Activated CD8-positive, alpha-beta memory T cell treated with anti-CD3 and anti-CD28 coated beads, Interleukin-2, amount 10 ng/mL, durations not matched to agents 7 days and 5 days (primary cell): ENCODE measurements at regions not wholly inside any gene's neighbourhood (a gene's known extent, or its start where the extent isn't known, plus 50 kb on each side); places are given as distances from the start of the nearest gene placed in this dataset.

Experiments used
- ATAC-seq: fragments of 150-1000 bp; cut with Tn5 transposase; one replicate; pipeline ENCODE4 v1.10.0; 2021; ENCODE audit warnings: moderate library complexity
- CTCF ChIA-PET: fragments of 350-600 bp; sonication (Branson Sonifier 250); formaldehyde crosslinking; loops from one replicate; lab custom pipeline; 2021; ENCODE audit warnings: antibody characterized with exemption; lab: Charles Lee
- DNase-seq: peaks from one replicate; pipeline ENCODE4 v3.0.0-alpha.2; 2020
- H3K27ac Mint-ChIP-seq: one replicate; pipeline ENCODE4 v1.8.0; 2021; ENCODE audit warnings: mild to moderate bottlenecking, mixed read lengths
- H3K27me3 Mint-ChIP-seq: one replicate; pipeline ENCODE4 v1.8.0; 2021; ENCODE audit warnings: mixed read lengths
- H3K36me3 Mint-ChIP-seq: one replicate; pipeline ENCODE4 v1.8.0; 2021; ENCODE audit warnings: mild to moderate bottlenecking, mixed read lengths
- H3K4me1 Mint-ChIP-seq: one replicate; pipeline ENCODE4 v1.8.0; 2021; ENCODE audit warnings: mixed read lengths
- H3K4me3 Mint-ChIP-seq: one replicate; pipeline ENCODE4 v1.8.0; 2021; ENCODE audit warnings: mild to moderate bottlenecking, moderate library complexity, mixed read lengths
- H3K9me3 Mint-ChIP-seq: one replicate; pipeline ENCODE4 v1.8.0; 2022; ENCODE audit warnings: low read depth, mixed read lengths

GRCh38 chr1:169009666-169010065 is 96.8 kb upstream of the ATP1B1 start:
- ATAC-seq, result no peak
- Mint-ChIP-seq H3K36me3 (no peaks in the 10 kb centered on the region), H3K27me3 (peaks cover 7% of the 10 kb centered on the region), H3K27ac (no peak overlapping the region), H3K9me3 (no peaks in the 10 kb centered on the region), H3K4me1 (peaks cover 4% of the 10 kb centered on the region), H3K4me3 (no peak overlapping the region)
- CTCF ChIA-PET, result interaction anchor here (0.7 kb wide), 1 partner anchor 223 kb away, joined by 3 read pairs; no protein-coding TSS in a partner anchor
- DNase-seq, result no peak

GRCh38 chr1:169012416-169012815 is 94.1 kb upstream of the ATP1B1 start:
- H3K4me1 Mint-ChIP-seq, result peaks cover 4% of the 10 kb centered on the region
- no peaks in the 10 kb centered on the region for H3K9me3 Mint-ChIP-seq
- CTCF ChIA-PET, result no interaction called here
- H3K4me3 Mint-ChIP-seq, result no peak overlapping the region
- H3K27ac Mint-ChIP-seq, result no peak overlapping the region
- DNase-seq (no peak), ATAC-seq (no peak)
- H3K27me3 Mint-ChIP-seq, result peaks cover 3% of the 10 kb centered on the region
- H3K36me3 Mint-ChIP-seq, result no peaks in the 10 kb centered on the region

GRCh38 chr1:169013821-169014220 is 92.7 kb upstream of the ATP1B1 start:
- Mint-ChIP-seq H3K27ac (no peak overlapping the region), H3K4me3 (no peak overlapping the region), H3K4me1 (peaks cover 4% of the 10 kb centered on the region), H3K9me3 (no peaks in the 10 kb centered on the region), H3K27me3 (no peaks in the 10 kb centered on the region), H3K36me3 (no peaks in the 10 kb centered on the region)
- ATAC-seq (no peak), DNase-seq (no peak)
- CTCF ChIA-PET, result no interaction called here

GRCh38 chr1:169015464-169015863 is 91.0 kb upstream of the ATP1B1 start:
- H3K27me3 Mint-ChIP-seq, result peaks cover 3% of the 10 kb centered on the region
- ATAC-seq (no peak), DNase-seq (no peak)
- no peak overlapping the region for H3K4me3 Mint-ChIP-seq
- H3K36me3 Mint-ChIP-seq, result no peaks in the 10 kb centered on the region
- H3K9me3 Mint-ChIP-seq, result no peaks in the 10 kb centered on the region
- peaks cover 4% of the 10 kb centered on the region for H3K4me1 Mint-ChIP-seq
- CTCF ChIA-PET, result no interaction called here
- no peak overlapping the region for H3K27ac Mint-ChIP-seq

GRCh38 chr1:169018751-169019150 is 87.7 kb upstream of the ATP1B1 start:
- Mint-ChIP-seq H3K36me3 (peaks cover 2% of the 10 kb centered on the region), H3K9me3 (no peaks in the 10 kb centered on the region), H3K4me1 (no peaks in the 10 kb centered on the region), H3K27me3 (peaks cover 18% of the 10 kb centered on the region), H3K4me3 (no peak overlapping the region), H3K27ac (no peak overlapping the region)
- DNase-seq (no peak), ATAC-seq (no peak)
- CTCF ChIA-PET, result no interaction called here

- Mint-ChIP-seq H3K4me3 (no peak overlapping the region), H3K36me3 (peaks cover 2% of the 10 kb centered on the region), H3K4me1 (no peaks in the 10 kb centered on the region), H3K27me3 (peaks cover 18% of the 10 kb centered on the region), H3K9me3 (no peaks in the 10 kb centered on the region), H3K27ac (no peak overlapping the region)
- CTCF ChIA-PET, result no interaction called here
- DNase-seq (no peak), ATAC-seq (no peak)
These were observed 87.0 kb upstream of the ATP1B1 start for GRCh38 chr1:169019419-169020058.

- H3K27ac Mint-ChIP-seq, result no peak overlapping the region
- peaks cover 18% of the 10 kb centered on the region for H3K27me3 Mint-ChIP-seq
- H3K4me3 Mint-ChIP-seq, result no peak overlapping the region
- CTCF ChIA-PET, result no interaction called here
- peaks cover 2% of the 10 kb centered on the region for H3K36me3 Mint-ChIP-seq
- ATAC-seq (no peak), DNase-seq (no peak)
- H3K4me1 Mint-ChIP-seq, result no peaks in the 10 kb centered on the region
- H3K9me3 Mint-ChIP-seq, result no peaks in the 10 kb centered on the region
These were observed 85.8 kb upstream of the ATP1B1 start for GRCh38 chr1:169020684-169021083.

GRCh38 chr1:169022648-169023047 is 83.8 kb upstream of the ATP1B1 start:
- Mint-ChIP-seq H3K27me3 (peaks cover 22% of the 10 kb centered on the region), H3K4me1 (no peaks in the 10 kb centered on the region), H3K4me3 (no peak overlapping the region), H3K9me3 (no peaks in the 10 kb centered on the region), H3K36me3 (peaks cover 4% of the 10 kb centered on the region), H3K27ac (no peak overlapping the region)
- CTCF ChIA-PET, result no interaction called here
- ATAC-seq, result no peak
- DNase-seq, result no peak

GRCh38 chr1:169024255-169024654 is 82.2 kb upstream of the ATP1B1 start:
- no peak overlapping the region for H3K4me3 Mint-ChIP-seq
- peaks cover 4% of the 10 kb centered on the region for H3K36me3 Mint-ChIP-seq
- H3K27me3 Mint-ChIP-seq, result peaks cover 22% of the 10 kb centered on the region
- H3K27ac Mint-ChIP-seq, result no peak overlapping the region
- no peak for ATAC-seq
- no peak for DNase-seq
- CTCF ChIA-PET, result no interaction called here
- H3K9me3 Mint-ChIP-seq, result no peaks in the 10 kb centered on the region
- H3K4me1 Mint-ChIP-seq, result no peaks in the 10 kb centered on the region

- H3K36me3 Mint-ChIP-seq, result peaks cover 4% of the 10 kb centered on the region
- no peak overlapping the region for H3K27ac Mint-ChIP-seq
- H3K4me1 Mint-ChIP-seq, result no peaks in the 10 kb centered on the region
- no peak for ATAC-seq
- no peak for DNase-seq
- CTCF ChIA-PET, result no interaction called here
- H3K27me3 Mint-ChIP-seq, result peaks cover 20% of the 10 kb centered on the region
- H3K9me3 Mint-ChIP-seq, result no peaks in the 10 kb centered on the region
- no peak overlapping the region for H3K4me3 Mint-ChIP-seq
These were observed 81.7 kb upstream of the ATP1B1 start for GRCh38 chr1:169024800-169025271.

- CTCF ChIA-PET, result no interaction called here
- DNase-seq, result no peak
- no peak for ATAC-seq
- Mint-ChIP-seq H3K4me3 (no peak overlapping the region), H3K27ac (no peak overlapping the region), H3K36me3 (peaks cover 4% of the 10 kb centered on the region), H3K27me3 (peaks cover 20% of the 10 kb centered on the region), H3K4me1 (no peaks in the 10 kb centered on the region), H3K9me3 (no peaks in the 10 kb centered on the region)
These were observed 81.1 kb upstream of the ATP1B1 start for GRCh38 chr1:169025412-169025811.

- no peak overlapping the region for H3K27ac Mint-ChIP-seq
- no peaks in the 10 kb centered on the region for H3K4me1 Mint-ChIP-seq
- peaks cover 1% of the 10 kb centered on the region for H3K36me3 Mint-ChIP-seq
- peaks cover 14% of the 10 kb centered on the region for H3K27me3 Mint-ChIP-seq
- ATAC-seq (no peak), DNase-seq (no peak)
- H3K9me3 Mint-ChIP-seq, result no peaks in the 10 kb centered on the region
- CTCF ChIA-PET, result no interaction called here
- no peak overlapping the region for H3K4me3 Mint-ChIP-seq
These were observed 78.7 kb upstream of the ATP1B1 start for GRCh38 chr1:169027607-169028320.

- H3K27me3 Mint-ChIP-seq, result peaks cover 2% of the 10 kb centered on the region
- peaks cover 3% of the 10 kb centered on the region for H3K9me3 Mint-ChIP-seq
- CTCF ChIA-PET, result no interaction called here
- DNase-seq, result no peak
- no peak overlapping the region for H3K27ac Mint-ChIP-seq
- no peaks in the 10 kb centered on the region for H3K4me1 Mint-ChIP-seq
- peaks cover 8% of the 10 kb centered on the region for H3K36me3 Mint-ChIP-seq
- ATAC-seq, result no peak
- no peak overlapping the region for H3K4me3 Mint-ChIP-seq
These were observed 74.8 kb upstream of the ATP1B1 start for GRCh38 chr1:169031566-169032224.

- H3K4me3 Mint-ChIP-seq, result no peak overlapping the region
- CTCF ChIA-PET, result no interaction called here
- peaks cover 8% of the 10 kb centered on the region for H3K9me3 Mint-ChIP-seq
- no peak for DNase-seq
- peaks cover 43% of the 10 kb centered on the region for H3K36me3 Mint-ChIP-seq
- H3K4me1 Mint-ChIP-seq, result peaks cover 38% of the 10 kb centered on the region
- H3K27ac Mint-ChIP-seq, result no peak overlapping the region
- peaks cover 2% of the 10 kb centered on the region for H3K27me3 Mint-ChIP-seq
- no peak for ATAC-seq
These were observed 65.1 kb upstream of the ATP1B1 start for GRCh38 chr1:169041366-169041765.
